ENCODE measurements at regions not wholly inside any gene's neighbourhood (a gene's known extent, or its start where the extent isn't known, plus 50 kb on each side); places are given as distances from the start of the nearest gene placed in this dataset.

DNA sequence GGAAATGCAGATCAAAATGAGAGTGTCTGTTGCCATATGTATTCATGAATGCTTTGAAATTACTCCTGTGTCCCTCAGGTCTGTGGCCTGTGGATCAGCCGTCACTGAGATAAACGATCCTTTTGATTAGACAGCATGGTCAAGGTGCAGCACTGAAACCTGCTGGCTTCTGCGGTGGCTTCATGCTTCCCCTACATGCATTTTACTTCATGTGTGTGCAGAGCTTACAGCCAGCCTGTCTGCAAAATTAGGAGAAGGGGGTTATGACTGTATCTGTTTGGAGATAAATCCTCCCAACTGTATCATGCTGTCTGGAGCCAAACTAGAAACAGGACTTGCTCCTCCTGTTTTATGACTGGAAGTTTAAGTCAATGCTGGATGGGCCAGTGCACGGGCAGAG lies 71.0 kb upstream of the PLPP4 start:
- Histone ChIP-seq H3K14ac (ENCODE audit: insufficient read depth, low read length) (no peak overlapping the region), H3K27me3 (ENCODE audit: insufficient read depth, low read length) (no peaks in the 10 kb centered on the region), H3K9ac (ENCODE audit: extremely low read depth, insufficient read length, low read length) (no peak overlapping the region), H2AK5ac (ENCODE audit: insufficient read length, low read length) (no peak overlapping the region), H3K79me2 (ENCODE audit: insufficient read depth, low read length) (no peaks in the 10 kb centered on the region), H4K5ac (ENCODE audit: insufficient read length, low read depth, low read length) (no peak overlapping the region), H2AFZ (ENCODE audit: low read length) (no peak overlapping the region), H3K4ac (ENCODE audit: low read depth, low read length) (no peak overlapping the region), H4K91ac (ENCODE audit: insufficient read length, low read depth, low read length) (no peak overlapping the region), H3K79me1 (ENCODE audit: insufficient read depth, low read depth, low read length, poor library complexity, severe bottlenecking) (no peaks in the 10 kb centered on the region), H3K27ac (ENCODE audit: insufficient read length, low read depth, low read length) (no peak overlapping the region), H4K8ac (replicated peaks; ENCODE audit: insufficient read length, low read depth, low read length) (no peak overlapping the region), H3K23me2 (ENCODE audit: insufficient read length, low read depth, low read length, poor library complexity, severe bottlenecking) (no peaks in the 10 kb centered on the region), H3K4me1 (ENCODE audit: insufficient read depth, low read length) (no peaks in the 10 kb centered on the region), H3K4me2 (ENCODE audit: insufficient read depth, insufficient read length, low read length) (no peak overlapping the region), H3T11ph (ENCODE audit: low read length) (no peak overlapping the region), H2BK120ac (ENCODE audit: low read depth, low read length, poor library complexity, severe bottlenecking) (no peak overlapping the region), H2BK15ac (ENCODE audit: low read depth, low read length) (no peak overlapping the region), H3K23ac (ENCODE audit: insufficient read length, low read depth, low read length) (no peak overlapping the region), H3K18ac (ENCODE audit: insufficient read length, low read depth, low read length) (no peak overlapping the region), H2BK5ac (ENCODE audit: insufficient read length, low read length) (no peak overlapping the region), H3K9me3 (ENCODE audit: control insufficient read depth, low read depth, low read length) (no peaks in the 10 kb centered on the region), H3K56ac (ENCODE audit: insufficient read length, low read depth, low read length) (no peak overlapping the region), H4K20me1 (ENCODE audit: control insufficient read depth, insufficient read depth, insufficient read length) (no peaks in the 10 kb centered on the region), H2BK12ac (ENCODE audit: insufficient read length, low read depth, low read length) (no peak overlapping the region), H2BK20ac (ENCODE audit: low read depth, low read length, poor library complexity, severe bottlenecking) (no peak overlapping the region)
- Mint-ChIP-seq H3K27ac (no peak overlapping the region), H3K36me3 (ENCODE audit: insufficient read depth in 1 of 3, low read depth in 3 of 3) (peaks cover 0 to 1% (median 0%) of the 10 kb centered on the region in 3 experiments; a peak in 1 of 7 replicates), H3K4me1 (peaks cover 10 to 17% of the 10 kb centered on the region in 2 experiments), H3K9me3 (no peaks in the 10 kb centered on the region), H3K4me3 (no peak overlapping the region), H3K27me3 (ENCODE audit: low read depth) (no peaks in the 10 kb centered on the region; the same call in 1 of the 2 replicates)
- no peak for TF ChIP-seq CTCF (conservative IDR thresholded peaks at IDR 0.05)
- no peak for DNase-seq
- no CpG with 5 or more reads among the region's 4 CpGs for WGBS (ENCODE audit: extremely low coverage, insufficient read length, low lambda C conversion rate)

All from H9 (cell line).